ENCODE measurements at regions not wholly inside any gene's neighbourhood (a gene's known extent, or its start where the extent isn't known, plus 50 kb on each side); places are given as distances from the start of the nearest gene placed in this dataset.

DNA sequence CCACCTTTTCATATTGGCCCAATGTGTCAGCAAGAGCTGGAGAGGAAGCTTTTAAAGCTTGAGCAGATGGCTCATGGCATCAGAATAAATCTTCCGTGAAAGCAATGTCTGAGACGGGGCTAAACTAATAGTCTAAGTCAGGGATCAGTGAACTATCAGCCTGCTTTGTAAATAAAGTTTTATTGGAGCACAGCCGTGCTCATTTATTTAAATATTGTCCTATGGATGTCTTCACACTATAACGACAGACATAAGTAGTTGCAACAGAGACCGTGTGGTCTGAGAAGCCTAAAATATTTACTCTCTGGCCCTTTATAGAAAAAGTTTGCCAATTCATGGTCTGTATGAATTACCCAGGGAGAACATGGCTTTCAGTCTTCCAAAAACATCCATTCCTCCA, 85.6 kb upstream of the SLC44A1 start:
- Histone ChIP-seq H3K4me1 (peaks cover 0 to 5% (median 0%) of the 10 kb centered on the region in 4 donors), H3K27me3 (no peaks in the 10 kb centered on the region), H3K9me3 (no peaks in the 10 kb centered on the region), H3K27ac (no peak overlapping the region), H3K4me3 (no peak overlapping the region), H3K36me3 (no peaks in the 10 kb centered on the region)
- DNase-seq = no peak
- TF ChIP-seq CTCF (IDR thresholded peaks at IDR 0.05) (no peak), POLR2A (IDR thresholded peaks at IDR 0.05) (no peak)

GRCh38 chr9:105168870-105169319, 75.6 kb upstream of the SLC44A1 start:
- no peaks in the 10 kb centered on the region for H3K36me3 ChIP-seq
- DNase-seq = no peak
- H3K27ac ChIP-seq = no peak overlapping the region
- H3K4me1 ChIP-seq = no peaks in the 10 kb centered on the region
- H3K9me3 ChIP-seq = no peaks in the 10 kb centered on the region
- TF ChIP-seq CTCF (IDR thresholded peaks at IDR 0.05) (no peak), POLR2A (IDR thresholded peaks at IDR 0.05) (no peak)
- no peaks in the 10 kb centered on the region for H3K27me3 ChIP-seq
- H3K4me3 ChIP-seq = no peak overlapping the region

DNA sequence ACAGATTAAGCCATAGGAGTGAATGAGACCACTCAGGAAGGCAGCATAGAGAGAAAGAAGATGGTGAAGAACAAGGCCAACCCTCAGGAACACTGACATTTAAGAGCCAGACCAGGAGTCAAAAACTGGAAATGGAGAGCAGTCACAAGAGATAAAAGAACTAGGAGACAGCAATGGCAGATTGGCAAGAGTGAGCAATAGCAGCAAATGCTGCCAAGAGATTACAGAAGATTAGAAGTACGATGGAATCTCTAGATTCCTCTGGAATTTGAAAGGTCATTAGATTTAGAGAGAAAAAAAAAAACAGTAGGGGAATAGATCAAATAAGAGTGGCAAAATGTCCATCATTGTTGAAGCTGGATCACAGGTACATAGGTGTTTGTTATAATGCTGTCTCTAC, 73.4 kb upstream of the SLC44A1 start:
- H3K9me3 ChIP-seq = no peaks in the 10 kb centered on the region
- no peak overlapping the region for H3K27ac ChIP-seq
- TF ChIP-seq CTCF (IDR thresholded peaks at IDR 0.05) = no peak
- no peak for TF ChIP-seq POLR2A (IDR thresholded peaks at IDR 0.05)
- H3K27me3 ChIP-seq = no peaks in the 10 kb centered on the region
- DNase-seq = no peak
- H3K4me1 ChIP-seq = no peaks in the 10 kb centered on the region
- no peak overlapping the region for H3K4me3 ChIP-seq
- no peaks in the 10 kb centered on the region for H3K36me3 ChIP-seq

GRCh38 chr9:105171589-105171988, 72.9 kb upstream of the SLC44A1 start:
- Histone ChIP-seq H3K27me3 (no peaks in the 10 kb centered on the region), H3K4me1 (no peaks in the 10 kb centered on the region), H3K36me3 (no peaks in the 10 kb centered on the region), H3K27ac (no peak overlapping the region), H3K4me3 (no peak overlapping the region), H3K9me3 (no peaks in the 10 kb centered on the region)
- no peak for TF ChIP-seq CTCF (IDR thresholded peaks at IDR 0.05)
- no peak for DNase-seq

DNA sequence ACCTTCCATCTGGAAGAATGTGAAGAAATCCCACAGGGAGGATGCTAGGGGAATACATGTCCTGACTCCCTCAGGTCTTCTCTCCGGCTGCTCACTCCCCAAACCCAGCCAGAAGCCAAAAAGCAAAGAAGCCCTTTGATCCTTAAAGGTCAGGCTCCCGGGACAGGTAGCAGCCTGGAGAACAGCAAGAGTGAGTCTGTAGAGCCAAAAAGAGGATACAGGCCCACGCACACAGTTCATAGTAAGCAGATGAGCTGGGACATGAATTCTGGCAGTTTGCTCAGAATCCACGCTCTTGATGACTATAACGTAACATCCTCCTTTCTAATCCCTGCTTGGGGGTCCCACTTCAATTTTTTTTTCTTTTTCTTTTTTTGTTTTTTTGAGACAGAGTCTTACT, 72.0 kb upstream of the SLC44A1 start:
- no peaks in the 10 kb centered on the region for H3K4me1 ChIP-seq
- H3K27me3 ChIP-seq = no peaks in the 10 kb centered on the region
- no peak overlapping the region for H3K4me3 ChIP-seq
- no peaks in the 10 kb centered on the region for H3K36me3 ChIP-seq
- H3K27ac ChIP-seq = no peak overlapping the region
- DNase-seq = no peak
- TF ChIP-seq POLR2A (IDR thresholded peaks at IDR 0.05) = no peak
- no peak for TF ChIP-seq CTCF (IDR thresholded peaks at IDR 0.05)
- no peaks in the 10 kb centered on the region for H3K9me3 ChIP-seq

- no peak overlapping the region for H3K4me3 ChIP-seq
- no peaks in the 10 kb centered on the region for H3K4me1 ChIP-seq
- H3K36me3 ChIP-seq = no peaks in the 10 kb centered on the region
- DNase-seq = no peak
- no peaks in the 10 kb centered on the region for H3K9me3 ChIP-seq
- H3K27ac ChIP-seq = no peak overlapping the region
- no peaks in the 10 kb centered on the region for H3K27me3 ChIP-seq
- no peak for TF ChIP-seq POLR2A (IDR thresholded peaks at IDR 0.05)
- no peak for TF ChIP-seq CTCF (IDR thresholded peaks at IDR 0.05)
Measured at GRCh38 chr9:105173306-105173705, 71.1 kb upstream of the SLC44A1 start.

Measured in Peyer's patch (tissue), 4 donors.